ENCODE measurements at regions not wholly inside any gene's neighbourhood (a gene's known extent, or its start where the extent isn't known, plus 50 kb on each side); places are given as distances from the start of the nearest gene placed in this dataset.

DNA sequence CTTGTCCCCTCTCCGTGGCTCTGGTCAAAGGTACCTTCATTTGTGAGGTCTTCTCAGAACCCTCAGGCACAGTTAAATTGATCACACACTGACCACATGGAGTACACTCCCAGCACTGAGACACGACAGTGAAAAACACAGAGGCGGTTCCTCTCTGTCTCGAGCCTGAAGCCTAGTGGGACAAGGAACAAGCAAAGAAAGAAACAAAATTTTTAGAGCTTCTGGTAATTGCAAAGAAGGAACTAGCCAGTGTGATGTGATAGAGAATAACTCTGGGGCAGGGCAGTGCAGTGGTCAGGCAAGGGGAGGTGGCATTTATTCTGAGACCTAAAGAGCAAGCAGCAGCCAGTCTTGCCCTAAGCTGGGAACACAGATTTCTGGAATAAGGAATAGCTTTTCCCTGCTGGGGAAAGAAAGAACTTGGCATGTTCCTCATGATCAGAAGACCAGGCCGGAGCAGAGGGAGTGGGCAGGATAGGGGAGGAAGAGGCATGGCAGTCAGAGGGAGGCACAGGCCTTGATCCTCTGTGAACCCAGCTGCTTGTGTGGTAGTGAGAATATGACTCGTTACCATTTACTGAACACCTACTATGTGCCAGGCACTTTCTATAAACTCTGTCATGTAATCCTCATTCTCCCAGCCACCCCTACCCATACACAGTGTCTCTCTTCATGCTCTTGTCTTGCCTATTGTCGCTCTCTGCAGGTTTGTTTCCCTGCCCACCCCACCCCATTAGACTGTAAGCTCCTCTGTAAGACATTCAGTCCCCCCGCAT lies 262.3 kb upstream of the HES1 start:
- DNase-seq (ENCODE audit: low read depth in 2 of 2), result no peak

DNA sequence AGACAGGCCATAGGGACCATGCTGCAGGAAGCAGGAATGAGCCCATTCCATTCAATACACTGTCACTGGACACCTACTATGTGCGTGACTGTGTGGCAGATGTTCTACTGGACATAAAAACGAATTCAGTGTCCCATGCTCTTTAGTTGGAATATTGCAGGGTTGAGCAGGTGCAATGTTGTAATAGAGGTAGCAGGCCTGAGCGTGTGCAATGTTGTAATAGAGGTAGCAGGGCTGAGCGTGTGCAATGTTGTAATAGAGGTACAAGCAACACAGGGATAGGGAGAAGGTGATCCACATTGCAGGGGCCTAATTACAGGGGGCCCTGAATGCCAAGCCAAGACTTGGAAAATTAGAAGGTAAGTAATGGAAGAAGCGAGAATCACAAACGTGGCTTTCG lies 261.4 kb upstream of the HES1 start:
- no peak for DNase-seq (ENCODE audit: low read depth in 2 of 2)

DNA sequence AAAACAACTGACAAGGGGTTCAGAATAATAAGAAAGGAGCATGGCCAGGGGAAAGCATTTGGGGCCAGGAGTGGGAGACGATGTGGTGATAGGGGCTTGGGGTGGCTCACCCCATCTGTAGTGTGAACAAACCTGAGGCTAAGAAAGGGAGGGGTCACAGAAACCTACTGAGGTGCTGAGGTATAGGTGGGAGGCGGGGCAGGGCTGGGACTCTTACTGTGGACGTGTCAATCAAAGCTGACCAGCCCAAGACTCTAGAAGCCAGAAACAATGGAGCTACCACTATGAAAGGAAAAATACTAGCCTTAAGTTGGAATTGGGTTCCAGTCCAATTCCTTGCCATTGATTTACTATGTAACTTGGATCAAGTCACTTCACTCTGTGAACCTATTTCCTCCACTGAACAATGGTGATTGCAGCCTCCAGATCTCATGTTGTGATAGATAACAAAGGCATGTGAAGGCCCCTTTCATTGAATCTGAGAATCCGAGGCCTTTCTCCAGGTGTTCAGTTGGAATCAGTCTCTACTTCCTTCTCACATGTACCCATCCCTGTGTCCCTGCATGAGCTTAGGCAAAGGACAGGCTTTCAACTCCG lies 260.9 kb upstream of the HES1 start:
- DNase-seq (ENCODE audit: low read depth in 2 of 2), result no peak

DNA sequence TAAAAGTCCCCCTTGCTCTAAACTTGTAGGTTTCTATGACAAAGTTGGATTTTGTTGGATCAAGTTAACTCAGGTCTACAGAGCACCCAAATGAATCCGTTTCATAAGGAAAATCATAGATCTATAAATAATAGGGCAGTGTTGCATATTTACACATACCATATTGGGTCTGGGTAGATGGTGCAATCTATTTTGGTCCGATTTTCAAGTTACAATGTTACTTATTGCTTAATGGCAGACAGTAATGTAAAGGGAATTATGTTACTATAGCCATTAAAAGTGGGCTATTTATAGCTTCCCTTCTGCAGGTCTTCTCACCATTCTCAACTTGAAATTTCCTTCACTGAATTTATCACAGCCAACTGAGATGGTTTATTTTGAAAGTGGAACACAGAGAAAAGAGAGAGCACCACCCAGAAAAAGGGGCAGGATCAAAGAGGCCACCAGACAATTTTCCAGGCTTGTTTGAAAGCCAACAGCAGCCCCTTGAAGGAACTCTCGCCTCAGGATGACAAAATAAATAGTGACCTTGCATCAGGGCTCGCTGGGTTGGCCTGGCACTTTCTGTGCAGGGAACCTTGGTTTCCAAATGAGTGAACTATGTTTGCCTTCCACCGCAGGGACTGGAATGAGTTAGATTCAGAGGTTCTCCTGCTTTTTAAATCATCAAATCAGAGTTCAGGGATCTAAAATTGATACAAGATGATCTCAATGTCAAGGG lies 260.2 kb upstream of the HES1 start:
- no peak for DNase-seq (ENCODE audit: low read depth in 2 of 2)

DNA sequence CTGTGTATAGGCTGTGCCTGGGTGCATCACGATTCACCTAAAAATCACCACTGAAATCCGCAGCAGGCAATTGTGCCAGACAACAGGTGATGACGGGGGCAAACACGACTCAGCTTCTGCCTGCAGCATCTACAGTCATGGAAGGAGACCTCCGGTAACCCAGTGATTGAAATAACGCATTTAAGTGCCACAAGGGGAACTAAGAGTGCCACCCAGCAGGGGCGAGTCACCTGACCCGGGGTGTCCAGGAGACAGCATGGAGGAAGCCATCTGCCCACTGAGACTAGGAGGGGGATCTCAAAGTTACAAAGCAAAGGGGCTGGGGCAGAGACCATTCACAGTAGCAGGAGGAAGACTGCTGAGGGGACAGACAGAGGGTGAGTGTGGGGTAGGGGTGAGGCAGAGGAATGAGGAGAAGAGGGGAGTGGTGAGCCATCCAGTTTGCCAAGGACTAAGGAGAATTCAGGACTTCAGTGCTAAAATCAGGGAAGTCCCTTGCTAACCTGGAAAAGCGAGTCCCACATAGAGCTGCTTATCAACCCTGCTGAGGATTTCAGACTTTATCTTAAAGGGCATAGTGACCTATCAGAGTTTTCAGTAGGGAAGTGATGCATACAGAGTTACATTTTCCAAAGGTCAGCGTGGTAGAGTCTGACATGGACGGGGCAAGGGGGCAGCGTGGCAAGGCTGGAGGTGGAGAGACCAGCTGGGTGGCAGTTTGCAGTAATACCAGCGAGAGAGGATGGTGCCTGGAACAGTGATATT lies 256.7 kb upstream of the HES1 start:
- no peak for DNase-seq (ENCODE audit: low read depth in 2 of 2)

DNA sequence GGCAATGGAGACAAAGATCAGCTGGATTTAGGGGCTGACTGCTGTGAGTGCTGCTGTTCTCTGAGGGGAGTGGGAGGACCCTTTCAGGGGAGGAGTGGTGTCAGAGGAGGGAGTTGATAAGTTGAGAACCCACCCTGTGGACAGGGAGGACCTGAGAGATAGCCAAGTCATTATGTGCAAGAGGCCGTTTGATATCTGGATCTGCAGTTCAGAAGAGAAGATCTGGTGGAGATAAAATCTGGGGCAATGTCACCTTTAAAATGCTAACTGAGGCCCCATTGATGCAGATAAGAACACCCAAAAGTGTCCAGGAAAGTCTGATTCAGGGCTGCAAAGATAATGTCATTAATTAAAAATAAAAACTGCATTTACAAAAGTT lies 256.1 kb upstream of the HES1 start:
- no peak for DNase-seq (ENCODE audit: low read depth in 2 of 2)

DNA sequence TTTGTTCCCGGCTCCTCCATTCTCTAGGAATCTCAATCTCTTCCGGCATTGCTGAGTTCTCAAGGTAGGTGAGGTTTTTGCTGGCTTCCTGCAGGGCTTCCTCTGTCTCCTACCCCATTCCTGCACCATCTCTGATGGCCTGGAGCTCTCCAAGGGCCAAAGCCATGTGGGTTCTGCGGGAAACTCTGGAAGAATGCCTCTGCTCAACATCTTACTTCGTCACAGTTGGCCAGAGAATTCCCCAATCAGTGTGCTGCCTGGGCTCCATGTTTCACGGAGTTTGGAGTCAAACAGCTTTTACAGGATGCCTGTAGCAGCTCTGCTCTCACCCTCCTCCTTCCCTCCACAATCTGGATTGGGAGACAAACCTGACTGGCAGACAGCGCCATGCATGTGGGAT lies 253.9 kb upstream of the HES1 start:
- no peak for DNase-seq (ENCODE audit: low read depth in 2 of 2)

DNA sequence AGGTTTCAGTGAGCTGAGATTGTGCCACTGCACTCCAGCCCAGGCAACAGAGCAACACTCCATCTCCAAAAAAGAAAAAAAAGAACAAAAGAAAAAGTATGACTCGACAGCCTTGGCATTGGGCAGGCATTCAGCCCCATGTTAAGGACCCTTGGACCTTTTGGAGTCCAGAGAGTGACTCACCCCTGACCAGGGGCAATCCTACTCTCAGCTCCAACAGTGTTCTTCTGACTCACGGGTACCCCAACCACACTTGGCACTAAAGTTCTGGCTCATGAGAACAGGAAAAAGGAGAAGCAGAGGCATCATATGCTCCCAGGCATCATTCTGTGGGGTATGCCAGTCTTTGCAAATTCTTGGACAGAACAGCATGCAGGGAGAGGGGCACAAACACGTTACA lies 252.4 kb upstream of the HES1 start:
- no peak for DNase-seq (ENCODE audit: low read depth in 2 of 2)

DNA sequence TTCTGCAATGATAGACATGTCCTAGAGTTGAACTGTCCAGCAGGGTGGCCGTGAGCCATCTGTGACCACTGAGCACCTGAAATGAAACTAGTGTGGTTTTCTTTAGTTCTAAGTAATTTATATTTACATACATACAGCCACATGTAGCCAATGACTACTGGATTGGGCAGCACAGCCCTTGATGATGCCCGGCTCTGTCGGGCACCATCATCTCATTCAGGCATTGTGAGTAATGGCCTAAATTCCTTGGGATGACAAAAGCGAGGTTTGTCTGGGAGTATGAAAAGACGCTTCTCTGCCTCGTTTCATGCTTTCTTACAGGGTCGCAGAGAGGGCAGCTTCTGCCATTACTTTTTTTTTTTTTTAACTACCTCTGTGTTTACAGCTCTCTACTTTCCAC lies 251.9 kb upstream of the HES1 start:
- no peak for DNase-seq (ENCODE audit: low read depth in 2 of 2)

DNA sequence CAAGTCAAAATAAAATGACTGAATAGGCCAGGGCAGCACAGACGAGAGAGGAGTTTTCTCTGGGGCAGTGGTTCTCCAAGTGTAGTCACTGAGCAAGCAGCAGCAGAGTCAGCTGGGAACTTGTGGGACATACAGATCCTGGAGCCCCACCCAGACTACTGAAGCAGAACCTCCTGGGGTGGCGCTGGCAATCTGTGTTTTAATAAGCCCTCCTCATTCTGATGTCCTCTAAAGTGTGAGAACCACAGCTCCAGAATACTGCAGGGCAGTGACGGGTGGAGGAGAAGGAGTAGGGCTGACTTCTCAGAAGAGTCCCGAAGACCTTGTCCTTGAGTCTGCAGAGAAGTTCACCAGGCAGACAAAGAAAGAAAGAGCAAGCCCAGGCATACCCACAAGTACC lies 251.3 kb upstream of the HES1 start:
- DNase-seq (ENCODE audit: low read depth in 2 of 2), result no peak

DNA sequence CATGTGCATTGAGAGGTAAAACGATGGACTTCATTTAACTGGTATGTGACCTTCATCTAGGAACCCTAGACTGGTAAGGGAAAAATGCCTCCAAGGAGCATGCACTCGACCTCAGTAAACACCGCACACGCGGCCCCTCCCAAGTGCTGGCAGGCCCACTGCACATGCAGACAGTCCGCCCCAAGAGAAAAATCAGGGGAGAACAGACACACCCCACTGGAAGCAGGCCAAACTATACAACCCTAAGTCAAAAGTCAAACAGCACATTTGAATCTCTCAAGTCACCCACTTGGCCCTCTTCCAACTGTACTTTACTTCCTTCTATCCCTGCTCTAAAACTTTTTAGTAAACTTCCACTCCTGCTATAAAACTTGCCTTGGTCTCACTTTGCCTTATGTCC lies 250.1 kb upstream of the HES1 start:
- DNase-seq (ENCODE audit: low read depth in 2 of 2), result no peak

DNA sequence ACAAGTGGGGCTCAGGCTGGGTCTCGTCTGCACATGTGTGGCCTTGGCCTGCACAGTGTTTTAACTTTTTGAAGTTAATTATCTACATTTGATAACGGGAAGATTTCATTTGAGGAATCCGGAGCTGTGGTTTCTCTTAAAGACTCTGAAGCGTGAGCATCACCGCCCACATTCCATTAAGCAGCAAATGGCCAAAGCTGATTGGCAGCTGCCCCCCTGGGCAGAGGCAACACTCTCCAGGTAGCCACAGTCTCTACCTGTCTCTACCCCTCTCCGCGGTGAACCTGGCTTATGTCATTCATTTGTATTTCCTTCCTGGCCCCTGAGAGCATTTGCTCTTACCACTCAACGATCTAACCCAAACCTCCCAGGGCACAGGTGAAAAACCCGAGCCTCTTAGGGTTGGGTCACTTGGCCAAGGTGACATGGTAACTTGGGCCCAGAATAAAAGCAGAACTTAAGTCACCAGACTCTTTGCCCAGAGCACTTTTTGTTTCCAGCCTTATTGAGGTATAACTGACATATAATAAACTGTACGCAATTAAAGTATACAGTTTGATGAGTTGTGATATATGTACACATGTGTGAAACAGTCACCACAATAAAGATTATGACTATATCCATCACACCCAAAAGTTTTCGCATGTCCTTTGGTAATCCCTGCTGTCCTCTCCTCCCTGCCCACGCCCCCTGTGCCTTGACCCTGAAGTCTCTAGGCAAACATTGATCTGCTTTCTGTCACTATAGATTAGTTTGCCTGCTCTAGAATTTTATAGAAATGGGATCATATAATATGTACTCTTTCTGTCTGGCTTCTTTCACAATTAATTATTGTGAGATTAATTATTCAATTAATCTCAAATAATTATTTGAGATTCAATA lies 245.7 kb upstream of the HES1 start:
- DNase-seq (ENCODE audit: low read depth in 2 of 2), result no peak

DNA sequence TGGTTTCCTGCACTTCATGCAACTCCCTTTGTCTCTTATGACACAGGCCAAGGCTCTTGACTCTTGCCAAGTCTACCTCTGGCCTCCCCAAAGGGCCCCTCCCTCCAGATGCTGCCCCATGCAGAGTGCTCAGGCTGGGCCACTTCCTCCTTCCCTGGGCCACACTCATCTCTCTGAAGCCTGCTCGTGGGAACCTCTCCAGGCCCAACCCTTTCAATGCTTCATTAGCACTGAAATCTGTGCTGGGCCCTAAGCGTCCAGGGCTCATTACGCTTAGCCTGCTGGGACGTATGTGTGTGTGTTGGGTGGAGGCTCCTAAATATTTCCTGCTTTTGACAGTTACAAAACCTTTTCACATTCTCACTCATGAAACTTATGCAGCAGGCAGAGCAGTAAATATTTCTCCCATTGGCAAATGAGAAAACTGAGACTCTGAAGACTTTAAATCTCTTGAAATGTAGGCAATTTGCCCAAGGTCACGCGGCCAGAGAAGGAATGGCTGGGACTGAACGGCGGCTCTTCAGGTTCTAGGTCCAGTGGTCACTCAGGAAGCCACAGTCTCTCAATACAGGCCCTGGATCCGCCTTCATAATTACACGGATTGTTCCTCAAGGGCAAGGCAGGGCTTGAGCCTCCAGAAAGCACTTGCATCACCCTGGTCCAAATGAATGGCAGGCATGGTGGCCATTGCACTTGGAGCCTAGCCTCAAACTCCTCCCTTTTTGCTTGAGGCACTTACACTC lies 241.7 kb upstream of the HES1 start:
- no peak for DNase-seq (ENCODE audit: low read depth in 2 of 2)

DNA sequence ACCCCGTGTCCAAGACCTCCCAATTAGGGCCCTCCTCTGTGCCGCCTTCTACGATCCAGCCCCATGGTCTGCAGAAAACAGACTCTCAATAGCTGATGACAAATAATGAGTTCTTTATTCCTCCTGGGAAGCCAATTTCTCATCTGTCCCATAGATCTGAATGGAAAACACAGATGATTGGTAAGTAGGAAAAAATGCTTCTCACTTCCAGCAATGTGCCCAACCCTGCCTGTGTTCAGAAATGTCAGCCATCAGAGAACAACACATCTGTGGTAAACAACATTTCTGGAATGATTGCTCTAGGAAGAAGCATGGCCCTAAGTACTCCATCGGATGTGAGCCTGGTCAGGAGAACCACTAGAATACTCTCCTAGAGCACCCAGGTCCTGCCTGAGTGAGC lies 240.5 kb upstream of the HES1 start:
- no peak for DNase-seq (ENCODE audit: low read depth in 2 of 2)

DNA sequence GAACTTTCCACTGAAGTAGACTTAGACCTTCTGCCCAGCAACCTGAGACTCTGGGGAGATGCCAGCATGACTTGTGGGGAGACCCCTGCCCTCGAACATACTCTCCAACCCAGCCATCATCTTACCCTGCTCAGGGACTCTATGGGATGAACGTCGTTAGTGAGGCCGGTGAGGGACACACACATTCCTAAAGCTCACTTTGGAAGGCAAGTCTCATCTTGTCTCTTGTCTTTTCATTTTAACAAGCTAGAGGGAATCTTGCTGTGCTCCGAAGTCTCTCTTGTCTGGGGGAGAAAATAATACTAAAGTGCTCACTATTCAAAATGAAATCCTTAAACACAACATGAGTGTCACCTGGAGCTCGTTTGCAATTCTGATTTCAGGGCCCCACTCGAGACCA lies 239.5 kb upstream of the HES1 start:
- DNase-seq (ENCODE audit: low read depth in 2 of 2), result no peak

DNA sequence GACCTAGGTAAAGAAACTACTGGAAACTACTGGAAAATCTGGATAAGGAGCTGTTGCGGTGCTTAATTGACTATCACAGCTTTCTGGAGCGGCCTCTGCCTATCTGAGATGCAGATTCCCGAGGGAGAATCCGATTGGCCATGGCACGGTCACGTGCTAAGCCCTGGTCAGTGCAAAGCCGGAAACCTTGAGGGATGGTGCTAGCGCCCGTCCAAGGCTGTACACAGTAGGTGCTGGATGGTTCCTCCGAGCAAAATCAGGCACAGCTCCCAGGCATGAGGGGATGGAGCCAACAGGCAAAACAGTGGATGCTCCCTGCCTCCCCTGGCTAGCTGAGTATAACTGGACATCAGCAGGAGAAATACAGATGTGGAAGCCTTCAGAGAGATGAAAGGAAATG lies 238.7 kb upstream of the HES1 start:
- no peak for DNase-seq (ENCODE audit: low read depth in 2 of 2)

DNA sequence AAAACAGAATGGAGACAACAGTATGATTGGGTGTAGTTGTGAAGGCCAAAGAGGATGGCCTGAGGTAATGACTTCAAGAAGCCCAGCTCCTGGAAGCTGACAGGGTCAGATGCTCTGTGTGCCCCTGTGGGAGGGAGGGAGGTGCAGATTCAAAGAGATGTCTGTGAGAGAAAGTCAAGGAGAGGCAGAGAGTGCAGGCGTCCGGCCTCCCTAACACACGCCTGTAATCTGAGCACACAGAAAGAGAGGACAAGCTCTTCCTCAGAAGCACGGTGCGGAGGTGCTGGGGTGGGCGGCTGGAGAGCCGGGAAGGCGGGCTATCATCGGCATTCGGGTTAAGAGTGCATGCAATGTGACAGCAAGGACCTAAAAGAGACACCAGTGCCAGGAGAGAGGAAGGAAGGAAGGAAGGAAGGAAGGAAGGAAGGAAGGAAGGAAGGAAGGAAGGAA lies 238.2 kb upstream of the HES1 start:
- no peak for DNase-seq (ENCODE audit: low read depth in 2 of 2)

DNA sequence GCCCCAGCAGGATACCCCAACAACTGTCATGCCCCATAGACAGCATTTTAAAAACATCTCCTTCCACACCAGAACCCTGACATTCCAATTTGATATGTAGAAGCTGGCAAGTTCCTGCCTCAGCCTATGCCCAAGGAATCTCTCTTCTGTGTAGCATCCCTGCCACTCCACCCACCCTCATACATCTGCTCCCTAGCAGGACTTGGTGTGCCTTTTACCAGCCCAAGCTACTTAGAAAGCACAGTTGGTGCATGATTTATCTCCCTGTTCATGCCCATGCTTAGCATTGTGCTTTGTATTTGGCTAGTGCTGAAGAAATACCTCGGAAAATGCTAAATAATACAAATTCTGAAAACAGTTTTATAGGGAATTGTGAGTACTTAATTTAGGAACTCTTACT lies 236.9 kb upstream of the HES1 start:
- no peak for DNase-seq (ENCODE audit: low read depth in 2 of 2)

DNA sequence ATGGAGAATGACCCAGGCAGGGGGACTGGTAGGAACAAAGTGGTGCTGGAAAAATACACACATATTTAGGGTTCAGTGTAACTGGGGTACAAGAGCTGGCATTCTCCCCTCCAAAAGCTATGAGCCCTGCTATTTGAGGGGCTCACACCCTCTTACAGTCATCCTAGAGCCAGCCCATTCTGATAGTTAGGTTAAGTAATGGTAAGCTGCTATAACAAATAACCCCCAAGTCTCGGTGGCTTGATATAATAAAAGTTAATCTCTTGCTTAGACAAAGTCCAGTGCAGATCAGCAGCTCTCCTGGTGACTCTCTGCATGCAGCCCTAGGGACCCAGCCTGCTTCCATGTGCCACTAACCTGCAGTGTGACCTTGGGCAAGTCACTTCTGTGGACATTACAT lies 234.9 kb upstream of the HES1 start:
- no peak for DNase-seq (ENCODE audit: low read depth in 2 of 2)

DNA sequence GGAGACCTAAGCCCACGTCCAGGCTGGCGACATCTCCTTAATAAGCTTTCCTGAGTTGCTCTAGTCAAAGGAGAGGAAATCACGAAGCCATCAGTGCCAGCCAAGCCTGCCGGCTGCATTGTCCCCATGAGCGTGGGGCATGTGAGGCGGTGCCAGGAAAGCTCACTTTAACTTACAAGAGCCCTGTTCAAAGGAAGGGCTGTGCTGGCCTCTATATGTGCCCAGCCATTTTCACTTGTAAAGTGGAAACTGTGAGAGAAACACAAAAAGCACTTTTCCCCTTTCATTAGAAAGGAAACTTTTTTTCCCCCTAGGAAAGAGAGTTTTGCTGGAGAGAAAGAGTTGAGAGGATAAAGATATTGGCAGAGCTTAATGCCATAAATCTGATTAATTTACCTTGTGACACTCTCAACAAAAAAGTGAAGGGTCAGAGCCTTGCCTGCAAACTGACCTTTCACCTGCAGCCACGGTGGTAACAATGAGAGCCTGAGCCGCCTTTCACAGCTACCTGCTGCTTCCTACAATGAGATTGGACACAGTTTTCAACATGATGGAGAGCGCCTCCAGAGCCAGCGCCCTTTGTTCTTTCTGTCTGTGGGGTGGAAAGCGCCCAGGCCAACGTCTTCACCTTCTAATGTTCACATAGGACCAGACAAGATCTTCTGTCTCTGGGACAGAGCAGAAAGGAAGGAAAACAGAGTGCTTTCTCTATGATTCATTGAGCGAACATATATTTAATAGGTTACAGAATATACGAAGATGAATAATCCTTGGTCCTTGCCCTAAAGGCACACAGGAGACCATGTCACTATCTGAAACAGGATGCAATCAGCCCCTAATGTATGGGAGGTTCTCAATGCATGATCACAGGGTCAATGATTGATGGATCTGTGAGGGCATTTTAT lies 233.1 kb upstream of the HES1 start:
- DNase-seq (ENCODE audit: low read depth in 2 of 2), result no peak
